ENCODE measurements at regions not wholly inside any gene's neighbourhood (a gene's known extent, or its start where the extent isn't known, plus 50 kb on each side); places are given as distances from the start of the nearest gene placed in this dataset.

DNA sequence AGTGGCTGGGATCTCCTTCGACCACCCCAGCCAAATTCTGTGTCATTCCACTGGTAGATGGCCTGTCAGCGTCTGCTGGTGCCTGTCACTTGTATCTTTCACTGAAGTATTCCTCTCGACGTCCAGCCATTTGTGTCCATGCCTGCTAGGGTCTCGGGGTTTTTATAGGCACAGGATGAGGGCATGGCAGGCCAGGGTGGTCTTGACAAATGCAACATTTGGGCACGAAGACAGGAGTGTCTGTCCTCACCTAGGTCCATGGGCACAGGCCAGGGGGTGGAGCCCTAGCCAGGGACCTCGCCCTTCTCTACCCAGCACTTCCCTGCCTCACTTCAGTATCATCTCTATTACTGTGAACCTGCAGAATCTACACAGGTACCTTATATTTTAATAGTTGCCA lies 2223.9 kb upstream of the ACO1 start:
- Histone ChIP-seq H2AK9ac (replicated peaks; ENCODE audit: low read depth, low read length, poor library complexity) (no peak overlapping the region), H3K18ac (ENCODE audit: low read depth, low read length) (no peak overlapping the region), H3K4ac (ENCODE audit: low read depth, low read length) (no peak overlapping the region), H3K4me1 (ENCODE audit: control insufficient read depth, insufficient read depth, low read length) (no peaks in the 10 kb centered on the region), H3K9ac (ENCODE audit: low read depth, low read length) (no peak overlapping the region), H3K79me1 (ENCODE audit: low read depth in 1 of 2, low read length in 2 of 2) (no peaks in the 10 kb centered on the region), H4K5ac (ENCODE audit: low read depth, low read length) (no peak overlapping the region), H3K27ac (ENCODE audit: insufficient read depth, low read length) (no peak overlapping the region), H2BK20ac (ENCODE audit: low read depth, low read length) (no peak overlapping the region), H3K27me3 (ENCODE audit: control insufficient read depth, insufficient read depth, low read length) (no peaks in the 10 kb centered on the region), H3K4me2 (ENCODE audit: low read depth, low read length) (no peak overlapping the region), H3K9me1 (ENCODE audit: insufficient read depth, low read length) (no peaks in the 10 kb centered on the region), H2BK5ac (ENCODE audit: low read depth, low read length, poor library complexity, severe bottlenecking) (no peak overlapping the region), H3K9me3 (ENCODE audit: control insufficient read depth, insufficient read depth, low read length) (peaks cover 8% of the 10 kb centered on the region), H3K36me3 (ENCODE audit: control insufficient read depth, insufficient read depth, low read length) (no peaks in the 10 kb centered on the region), H3K56ac (ENCODE audit: extremely low read depth, insufficient read depth, low read length) (no peak overlapping the region), H3K14ac (replicated peaks; ENCODE audit: low read depth, low read length) (no peak overlapping the region), H3K23ac (ENCODE audit: low read depth, low read length) (no peak overlapping the region), H2BK120ac (ENCODE audit: low read depth, low read length) (no peak overlapping the region), H4K91ac (ENCODE audit: insufficient read depth, low read depth, low read length) (no peak overlapping the region), H2BK15ac (ENCODE audit: low read depth, low read length) (no peak overlapping the region), H2AFZ (replicated peaks; ENCODE audit: low read length, poor library complexity) (no peak overlapping the region), H4K20me1 (ENCODE audit: insufficient read depth, low read length) (no peaks in the 10 kb centered on the region), H2AK5ac (ENCODE audit: low read depth, low read length) (no peak overlapping the region), H3K4me3 (ENCODE audit: insufficient read depth, low read depth, low read length) (no peak overlapping the region), H4K8ac (ENCODE audit: low read depth in 2 of 2, low read length in 2 of 2) (no peak overlapping the region)
- no TSS peak for BruUV-seq (replicated peaks)
- ChIA-PET POLR2A (ENCODE audit: unreplicated experiment) (no interaction called here), CTCF (no interaction called here)
- intact Hi-C loops (cut with micrococcal nuclease): no loop called here
- TF ChIP-seq, protein P1, sequence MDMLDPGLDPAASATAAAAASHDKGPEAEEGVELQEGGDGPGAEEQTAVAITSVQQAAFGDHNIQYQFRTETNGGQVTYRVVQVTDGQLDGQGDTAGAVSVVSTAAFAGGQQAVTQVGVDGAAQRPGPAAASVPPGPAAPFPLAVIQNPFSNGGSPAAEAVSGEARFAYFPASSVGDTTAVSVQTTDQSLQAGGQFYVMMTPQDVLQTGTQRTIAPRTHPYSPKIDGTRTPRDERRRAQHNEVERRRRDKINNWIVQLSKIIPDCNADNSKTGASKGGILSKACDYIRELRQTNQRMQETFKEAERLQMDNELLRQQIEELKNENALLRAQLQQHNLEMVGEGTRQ (IDR thresholded peaks at IDR 0.05; ENCODE audit: low read depth, low read length): no peak
- no peak for TF ChIP-seq BHLHE40 (IDR thresholded peaks at IDR 0.05; ENCODE audit: low read depth, low read length)
- no peak for TF ChIP-seq RFX5 (IDR thresholded peaks at IDR 0.05; ENCODE audit: low read depth, low read length)
- TF ChIP-seq, protein P2, sequence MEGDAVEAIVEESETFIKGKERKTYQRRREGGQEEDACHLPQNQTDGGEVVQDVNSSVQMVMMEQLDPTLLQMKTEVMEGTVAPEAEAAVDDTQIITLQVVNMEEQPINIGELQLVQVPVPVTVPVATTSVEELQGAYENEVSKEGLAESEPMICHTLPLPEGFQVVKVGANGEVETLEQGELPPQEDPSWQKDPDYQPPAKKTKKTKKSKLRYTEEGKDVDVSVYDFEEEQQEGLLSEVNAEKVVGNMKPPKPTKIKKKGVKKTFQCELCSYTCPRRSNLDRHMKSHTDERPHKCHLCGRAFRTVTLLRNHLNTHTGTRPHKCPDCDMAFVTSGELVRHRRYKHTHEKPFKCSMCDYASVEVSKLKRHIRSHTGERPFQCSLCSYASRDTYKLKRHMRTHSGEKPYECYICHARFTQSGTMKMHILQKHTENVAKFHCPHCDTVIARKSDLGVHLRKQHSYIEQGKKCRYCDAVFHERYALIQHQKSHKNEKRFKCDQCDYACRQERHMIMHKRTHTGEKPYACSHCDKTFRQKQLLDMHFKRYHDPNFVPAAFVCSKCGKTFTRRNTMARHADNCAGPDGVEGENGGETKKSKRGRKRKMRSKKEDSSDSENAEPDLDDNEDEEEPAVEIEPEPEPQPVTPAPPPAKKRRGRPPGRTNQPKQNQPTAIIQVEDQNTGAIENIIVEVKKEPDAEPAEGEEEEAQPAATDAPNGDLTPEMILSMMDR (conservative IDR thresholded peaks at IDR 0.05; ENCODE audit: low read depth, low read length): no peak
- TF ChIP-seq CEBPB (IDR thresholded peaks at IDR 0.05; ENCODE audit: low read depth, low read length): no peak
- TF ChIP-seq RAD21 (IDR thresholded peaks at IDR 0.05; ENCODE audit: low read length): no peak
- TF ChIP-seq NFE2L2 (IDR thresholded peaks at IDR 0.05; ENCODE audit: low read depth, low read length): no peak
- no peak for TF ChIP-seq MXI1 (IDR thresholded peaks at IDR 0.05; ENCODE audit: borderline replicate concordance, low read depth, low read length)
- TF ChIP-seq POLR2A (IDR thresholded peaks at IDR 0.05; ENCODE audit: low read depth, low read length): no peak
- TF ChIP-seq, protein P3, sequence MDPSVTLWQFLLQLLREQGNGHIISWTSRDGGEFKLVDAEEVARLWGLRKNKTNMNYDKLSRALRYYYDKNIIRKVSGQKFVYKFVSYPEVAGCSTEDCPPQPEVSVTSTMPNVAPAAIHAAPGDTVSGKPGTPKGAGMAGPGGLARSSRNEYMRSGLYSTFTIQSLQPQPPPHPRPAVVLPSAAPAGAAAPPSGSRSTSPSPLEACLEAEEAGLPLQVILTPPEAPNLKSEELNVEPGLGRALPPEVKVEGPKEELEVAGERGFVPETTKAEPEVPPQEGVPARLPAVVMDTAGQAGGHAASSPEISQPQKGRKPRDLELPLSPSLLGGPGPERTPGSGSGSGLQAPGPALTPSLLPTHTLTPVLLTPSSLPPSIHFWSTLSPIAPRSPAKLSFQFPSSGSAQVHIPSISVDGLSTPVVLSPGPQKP (IDR thresholded peaks at IDR 0.05; ENCODE audit: borderline replicate concordance, low read depth, low read length): no peak
- no peak for TF ChIP-seq FOS (IDR thresholded peaks at IDR 0.05; ENCODE audit: low read depth, low read length)
- TF ChIP-seq MAZ (IDR thresholded peaks at IDR 0.05; ENCODE audit: borderline replicate concordance, low read depth, low read length): no peak
- no peak for TF ChIP-seq RCOR1 (IDR thresholded peaks at IDR 0.05; ENCODE audit: insufficient replicate concordance, low read length)
- TF ChIP-seq CHD1 (IDR thresholded peaks at IDR 0.05; ENCODE audit: low read depth, low read length): no peak
- no peak for TF ChIP-seq SMC3 (IDR thresholded peaks at IDR 0.05; ENCODE audit: low read depth, low read length)
- no peak for TF ChIP-seq MAFK (IDR thresholded peaks at IDR 0.05; ENCODE audit: low read depth, low read length)
- 31% methylated on average over 2 of the region's 7 CpGs; no CpG with 5 or more reads in 1 of the 2 experiments for WGBS, 2 experiments (ENCODE audit: extremely low coverage in 2 of 2, insufficient read length in 1 of 2)
- dilution Hi-C loops (cut with HindIII; ENCODE audit: low sequenced_read_pairs, unreplicated experiment): no loop called here
- no peak for ATAC-seq (ENCODE audit: low read depth)
- no peak for DNase-seq
- in situ Hi-C loops (cut with MboI; ENCODE audit: low sequenced_read_pairs): no loop called here
